WTC11 (cell line): ENCODE measurements at regions not wholly inside any gene's neighbourhood (a gene's known extent, or its start where the extent isn't known, plus 50 kb on each side); places are given as distances from the start of the nearest gene placed in this dataset.

Experiments used
- ATAC-seq: fragments of 200-7000 bp; cut with Tn5 transposase; 2 replicates; pipeline ENCODE4 v1.10.0; 2021; ENCODE audit warnings: mild to moderate bottlenecking, moderate library complexity
- CTCF ChIA-PET: fragments of 300-600 bp; sonication (Branson Sonifier 250); formaldehyde crosslinking; loops from one replicate; lab custom pipeline; 2021; ENCODE audit warnings: antibody characterized with exemption; lab: Charles Lee
- POLR2A ChIA-PET: fragments of 350-600 bp; sonication (Branson Sonifier 250); formaldehyde crosslinking; loops from one replicate; lab custom pipeline; 2021; ENCODE audit warnings: antibody characterized with exemption; lab: Charles Lee
- DNase-seq: peaks from one replicate; pipeline ENCODE4 v3.0.0; 2021; ENCODE audit warnings: low spot score
- H3K27ac Mint-ChIP-seq: 2 replicates; pipeline ENCODE4 v1.8.0; 2021; ENCODE audit warnings: mixed read lengths
- H3K27me3 Mint-ChIP-seq: 2 replicates; pipeline ENCODE4 v1.8.0; 2021; ENCODE audit warnings: low read depth, mild to moderate bottlenecking, moderate library complexity, mixed read lengths
- H3K36me3 Mint-ChIP-seq: 2 replicates; pipeline ENCODE4 v1.8.0; 2021; ENCODE audit warnings: mixed read lengths
- H3K4me1 Mint-ChIP-seq: 2 replicates; pipeline ENCODE4 v1.8.0; 2022; ENCODE audit warnings: mixed read lengths
- H3K4me3 Mint-ChIP-seq: 2 replicates; pipeline ENCODE4 v1.8.0; 2021; ENCODE audit warnings: mild to moderate bottlenecking, moderate library complexity, mixed read lengths
- H3K9me3 Mint-ChIP-seq: 2 replicates; pipeline ENCODE4 v1.8.0; 2021; ENCODE audit warnings: mixed read lengths
- ESRRA ChIP-seq: sonication (generic); formaldehyde crosslinking; IDR thresholded peaks from 2 replicates; pipeline ENCODE4 v1.8.1; 2022; ENCODE audit warnings: mild to moderate bottlenecking, missing genetic modification reagents, borderline replicate concordance
- ETV6 ChIP-seq: sonication (generic); formaldehyde crosslinking; IDR thresholded peaks from 2 replicates; pipeline ENCODE4 v1.8.1; 2022; ENCODE audit warnings: mild to moderate bottlenecking, missing genetic modification reagents
- FOXP1 ChIP-seq: sonication (generic); formaldehyde crosslinking; IDR thresholded peaks from 2 replicates; pipeline ENCODE4 v1.8.0; 2022; ENCODE audit warnings: missing genetic modification reagents, mild to moderate bottlenecking, moderate library complexity, borderline replicate concordance
- MYBL2 ChIP-seq: sonication (generic); formaldehyde crosslinking; IDR thresholded peaks from 2 replicates; pipeline ENCODE4 v1.8.1; 2023; ENCODE audit warnings: mild to moderate bottlenecking, moderate library complexity, missing genetic modification reagents
- NFYB ChIP-seq: sonication (generic); formaldehyde crosslinking; conservative IDR thresholded peaks from 2 replicates; pipeline ENCODE4 v1.8.0; 2022; ENCODE audit warnings: low read depth, missing genetic modification reagents
- SMAD3 ChIP-seq: sonication (generic); formaldehyde crosslinking; IDR thresholded peaks from 2 replicates; pipeline ENCODE4 v1.8.0; 2022; ENCODE audit warnings: missing genetic modification reagents, mild to moderate bottlenecking, borderline replicate concordance
- SOX15 ChIP-seq: fragments of 250-450 bp; sonication (Bioruptor Pico); IDR thresholded peaks from 2 replicates; pipeline ENCODE4 v1.9.0; 2021; ENCODE audit warnings: mild to moderate bottlenecking
- SP1 ChIP-seq: sonication (generic); formaldehyde crosslinking; conservative IDR thresholded peaks from 2 replicates; pipeline ENCODE4 v1.8.1; 2022; ENCODE audit warnings: missing genetic modification reagents
- TEAD4 ChIP-seq: sonication (generic); formaldehyde crosslinking; IDR thresholded peaks from 2 replicates; pipeline ENCODE4 v1.8.0; 2022; ENCODE audit warnings: mild to moderate bottlenecking, missing genetic modification reagents
- TP53 ChIP-seq: sonication (generic); formaldehyde crosslinking; IDR thresholded peaks from 2 replicates; pipeline ENCODE4 v1.8.1; 2023; ENCODE audit warnings: mild to moderate bottlenecking, missing genetic modification reagents
- ZNF219 ChIP-seq: sonication (generic); formaldehyde crosslinking; IDR thresholded peaks from 2 replicates; pipeline ENCODE4 v1.8.0; 2023; ENCODE audit warnings: missing genetic modification reagents, mild to moderate bottlenecking, borderline replicate concordance
- TF ChIP-seq, protein P1 (sequence below): sonication (generic); formaldehyde crosslinking; IDR thresholded peaks from 2 replicates; pipeline ENCODE4 v1.8.0; 2022; ENCODE audit warnings: mild to moderate bottlenecking, missing genetic modification reagents
- TF ChIP-seq, protein P2 (sequence below): sonication (generic); formaldehyde crosslinking; IDR thresholded peaks from 2 replicates; pipeline ENCODE4 v1.8.0; 2023; ENCODE audit warnings: mild to moderate bottlenecking, missing genetic modification reagents
- TF ChIP-seq, protein P3 (sequence below): sonication (generic); formaldehyde crosslinking; IDR thresholded peaks from 2 replicates; pipeline ENCODE4 v1.8.1; 2022; ENCODE audit warnings: mild to moderate bottlenecking, moderate library complexity, missing genetic modification reagents
- TF ChIP-seq, protein P4 (sequence below): fragments of 200-600 bp; IDR thresholded peaks from 2 replicates; pipeline ENCODE4 v1.8.0; 2022; ENCODE audit warnings: antibody characterized with exemption
- TF ChIP-seq, protein P5 (sequence below): sonication (generic); formaldehyde crosslinking; IDR thresholded peaks from 2 replicates; pipeline ENCODE4 v1.8.1; 2022; ENCODE audit warnings: low read depth, missing genetic modification reagents, borderline replicate concordance
- TF ChIP-seq, protein P6 (sequence below): sonication (generic); formaldehyde crosslinking; IDR thresholded peaks from 2 replicates; pipeline ENCODE4 v1.8.0; 2022; ENCODE audit warnings: missing genetic modification reagents

DNA sequence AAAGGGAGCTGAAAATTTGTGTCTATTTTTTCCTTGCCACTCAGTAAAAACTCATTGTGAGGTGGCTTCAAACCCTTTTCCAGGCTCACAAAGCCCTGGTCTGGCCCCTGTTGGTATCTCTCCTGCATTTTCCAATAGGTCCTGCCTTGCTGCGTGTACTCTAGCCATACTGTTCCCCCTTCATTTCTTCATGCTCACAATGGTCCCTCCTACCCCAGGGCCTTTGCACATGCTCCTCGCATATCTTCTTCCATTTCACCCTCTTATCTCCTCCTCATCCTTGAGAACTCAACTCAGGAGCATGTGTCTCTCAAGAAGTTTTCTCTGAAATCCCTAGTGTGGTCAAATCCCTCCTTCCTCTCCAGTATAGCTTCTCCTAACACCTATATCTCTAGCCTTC is 186.6 kb downstream of the MBOAT1 start (continued):
- TF ChIP-seq, protein P1, sequence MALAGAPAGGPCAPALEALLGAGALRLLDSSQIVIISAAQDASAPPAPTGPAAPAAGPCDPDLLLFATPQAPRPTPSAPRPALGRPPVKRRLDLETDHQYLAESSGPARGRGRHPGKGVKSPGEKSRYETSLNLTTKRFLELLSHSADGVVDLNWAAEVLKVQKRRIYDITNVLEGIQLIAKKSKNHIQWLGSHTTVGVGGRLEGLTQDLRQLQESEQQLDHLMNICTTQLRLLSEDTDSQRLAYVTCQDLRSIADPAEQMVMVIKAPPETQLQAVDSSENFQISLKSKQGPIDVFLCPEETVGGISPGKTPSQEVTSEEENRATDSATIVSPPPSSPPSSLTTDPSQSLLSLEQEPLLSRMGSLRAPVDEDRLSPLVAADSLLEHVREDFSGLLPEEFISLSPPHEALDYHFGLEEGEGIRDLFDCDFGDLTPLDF (CRISPR knock-in tag) = no peak

DNA sequence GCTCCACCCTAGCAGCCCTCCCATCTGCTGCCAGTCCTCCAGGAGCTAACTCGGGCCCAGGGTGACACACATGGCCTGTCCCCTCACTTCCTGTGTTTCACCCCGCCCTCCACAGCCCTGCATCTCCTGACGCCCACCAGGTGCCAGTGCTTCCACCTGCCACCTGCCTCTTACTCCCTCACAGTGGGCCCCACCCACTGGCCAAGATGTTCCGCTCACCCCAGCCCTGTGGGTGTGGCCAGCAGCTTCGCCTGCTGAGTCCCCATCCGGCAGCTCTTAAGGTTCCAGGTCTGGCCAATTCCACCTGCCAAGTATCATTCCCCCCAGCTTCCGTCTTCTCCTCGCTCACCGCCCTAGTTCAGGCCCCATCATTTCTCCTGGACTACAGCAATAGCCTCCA is 184.1 kb downstream of the MBOAT1 start:
- H3K9me3 Mint-ChIP-seq = peaks cover 13% of the 10 kb centered on the region
- ATAC-seq = peak; percentile 88
- H3K27ac Mint-ChIP-seq = no peak overlapping the region
- DNase-seq = peak; percentile 32
- TF ChIP-seq ETV6 (no peak), TEAD4 (CRISPR knock-in tag) (no peak), ESRRA (CRISPR knock-in tag) (no peak), TP53 (CRISPR knock-in tag) (no peak), NFYB (CRISPR knock-in tag) (no peak), FOXP1 (CRISPR knock-in tag) (no peak), SP1 (CRISPR knock-in tag) (no peak), ZNF219 (CRISPR knock-in tag) (no peak), SMAD3 (no peak), SOX15 (CRISPR knock-in tag) (no peak), MYBL2 (CRISPR knock-in tag) (no peak)
- TF ChIP-seq, protein P2, sequence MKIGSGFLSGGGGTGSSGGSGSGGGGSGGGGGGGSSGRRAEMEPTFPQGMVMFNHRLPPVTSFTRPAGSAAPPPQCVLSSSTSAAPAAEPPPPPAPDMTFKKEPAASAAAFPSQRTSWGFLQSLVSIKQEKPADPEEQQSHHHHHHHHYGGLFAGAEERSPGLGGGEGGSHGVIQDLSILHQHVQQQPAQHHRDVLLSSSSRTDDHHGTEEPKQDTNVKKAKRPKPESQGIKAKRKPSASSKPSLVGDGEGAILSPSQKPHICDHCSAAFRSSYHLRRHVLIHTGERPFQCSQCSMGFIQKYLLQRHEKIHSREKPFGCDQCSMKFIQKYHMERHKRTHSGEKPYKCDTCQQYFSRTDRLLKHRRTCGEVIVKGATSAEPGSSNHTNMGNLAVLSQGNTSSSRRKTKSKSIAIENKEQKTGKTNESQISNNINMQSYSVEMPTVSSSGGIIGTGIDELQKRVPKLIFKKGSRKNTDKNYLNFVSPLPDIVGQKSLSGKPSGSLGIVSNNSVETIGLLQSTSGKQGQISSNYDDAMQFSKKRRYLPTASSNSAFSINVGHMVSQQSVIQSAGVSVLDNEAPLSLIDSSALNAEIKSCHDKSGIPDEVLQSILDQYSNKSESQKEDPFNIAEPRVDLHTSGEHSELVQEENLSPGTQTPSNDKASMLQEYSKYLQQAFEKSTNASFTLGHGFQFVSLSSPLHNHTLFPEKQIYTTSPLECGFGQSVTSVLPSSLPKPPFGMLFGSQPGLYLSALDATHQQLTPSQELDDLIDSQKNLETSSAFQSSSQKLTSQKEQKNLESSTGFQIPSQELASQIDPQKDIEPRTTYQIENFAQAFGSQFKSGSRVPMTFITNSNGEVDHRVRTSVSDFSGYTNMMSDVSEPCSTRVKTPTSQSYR = no peak
- TF ChIP-seq, protein P3, sequence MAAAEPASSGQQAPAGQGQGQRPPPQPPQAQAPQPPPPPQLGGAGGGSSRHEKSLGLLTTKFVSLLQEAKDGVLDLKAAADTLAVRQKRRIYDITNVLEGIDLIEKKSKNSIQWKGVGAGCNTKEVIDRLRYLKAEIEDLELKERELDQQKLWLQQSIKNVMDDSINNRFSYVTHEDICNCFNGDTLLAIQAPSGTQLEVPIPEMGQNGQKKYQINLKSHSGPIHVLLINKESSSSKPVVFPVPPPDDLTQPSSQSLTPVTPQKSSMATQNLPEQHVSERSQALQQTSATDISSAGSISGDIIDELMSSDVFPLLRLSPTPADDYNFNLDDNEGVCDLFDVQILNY (CRISPR knock-in tag) = no peak
- TF ChIP-seq, protein P4, sequence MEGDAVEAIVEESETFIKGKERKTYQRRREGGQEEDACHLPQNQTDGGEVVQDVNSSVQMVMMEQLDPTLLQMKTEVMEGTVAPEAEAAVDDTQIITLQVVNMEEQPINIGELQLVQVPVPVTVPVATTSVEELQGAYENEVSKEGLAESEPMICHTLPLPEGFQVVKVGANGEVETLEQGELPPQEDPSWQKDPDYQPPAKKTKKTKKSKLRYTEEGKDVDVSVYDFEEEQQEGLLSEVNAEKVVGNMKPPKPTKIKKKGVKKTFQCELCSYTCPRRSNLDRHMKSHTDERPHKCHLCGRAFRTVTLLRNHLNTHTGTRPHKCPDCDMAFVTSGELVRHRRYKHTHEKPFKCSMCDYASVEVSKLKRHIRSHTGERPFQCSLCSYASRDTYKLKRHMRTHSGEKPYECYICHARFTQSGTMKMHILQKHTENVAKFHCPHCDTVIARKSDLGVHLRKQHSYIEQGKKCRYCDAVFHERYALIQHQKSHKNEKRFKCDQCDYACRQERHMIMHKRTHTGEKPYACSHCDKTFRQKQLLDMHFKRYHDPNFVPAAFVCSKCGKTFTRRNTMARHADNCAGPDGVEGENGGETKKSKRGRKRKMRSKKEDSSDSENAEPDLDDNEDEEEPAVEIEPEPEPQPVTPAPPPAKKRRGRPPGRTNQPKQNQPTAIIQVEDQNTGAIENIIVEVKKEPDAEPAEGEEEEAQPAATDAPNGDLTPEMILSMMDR = no peak
- TF ChIP-seq, protein P5, sequence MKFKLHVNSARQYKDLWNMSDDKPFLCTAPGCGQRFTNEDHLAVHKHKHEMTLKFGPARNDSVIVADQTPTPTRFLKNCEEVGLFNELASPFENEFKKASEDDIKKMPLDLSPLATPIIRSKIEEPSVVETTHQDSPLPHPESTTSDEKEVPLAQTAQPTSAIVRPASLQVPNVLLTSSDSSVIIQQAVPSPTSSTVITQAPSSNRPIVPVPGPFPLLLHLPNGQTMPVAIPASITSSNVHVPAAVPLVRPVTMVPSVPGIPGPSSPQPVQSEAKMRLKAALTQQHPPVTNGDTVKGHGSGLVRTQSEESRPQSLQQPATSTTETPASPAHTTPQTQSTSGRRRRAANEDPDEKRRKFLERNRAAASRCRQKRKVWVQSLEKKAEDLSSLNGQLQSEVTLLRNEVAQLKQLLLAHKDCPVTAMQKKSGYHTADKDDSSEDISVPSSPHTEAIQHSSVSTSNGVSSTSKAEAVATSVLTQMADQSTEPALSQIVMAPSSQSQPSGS (CRISPR knock-in tag) = no peak
- TF ChIP-seq, protein P6, sequence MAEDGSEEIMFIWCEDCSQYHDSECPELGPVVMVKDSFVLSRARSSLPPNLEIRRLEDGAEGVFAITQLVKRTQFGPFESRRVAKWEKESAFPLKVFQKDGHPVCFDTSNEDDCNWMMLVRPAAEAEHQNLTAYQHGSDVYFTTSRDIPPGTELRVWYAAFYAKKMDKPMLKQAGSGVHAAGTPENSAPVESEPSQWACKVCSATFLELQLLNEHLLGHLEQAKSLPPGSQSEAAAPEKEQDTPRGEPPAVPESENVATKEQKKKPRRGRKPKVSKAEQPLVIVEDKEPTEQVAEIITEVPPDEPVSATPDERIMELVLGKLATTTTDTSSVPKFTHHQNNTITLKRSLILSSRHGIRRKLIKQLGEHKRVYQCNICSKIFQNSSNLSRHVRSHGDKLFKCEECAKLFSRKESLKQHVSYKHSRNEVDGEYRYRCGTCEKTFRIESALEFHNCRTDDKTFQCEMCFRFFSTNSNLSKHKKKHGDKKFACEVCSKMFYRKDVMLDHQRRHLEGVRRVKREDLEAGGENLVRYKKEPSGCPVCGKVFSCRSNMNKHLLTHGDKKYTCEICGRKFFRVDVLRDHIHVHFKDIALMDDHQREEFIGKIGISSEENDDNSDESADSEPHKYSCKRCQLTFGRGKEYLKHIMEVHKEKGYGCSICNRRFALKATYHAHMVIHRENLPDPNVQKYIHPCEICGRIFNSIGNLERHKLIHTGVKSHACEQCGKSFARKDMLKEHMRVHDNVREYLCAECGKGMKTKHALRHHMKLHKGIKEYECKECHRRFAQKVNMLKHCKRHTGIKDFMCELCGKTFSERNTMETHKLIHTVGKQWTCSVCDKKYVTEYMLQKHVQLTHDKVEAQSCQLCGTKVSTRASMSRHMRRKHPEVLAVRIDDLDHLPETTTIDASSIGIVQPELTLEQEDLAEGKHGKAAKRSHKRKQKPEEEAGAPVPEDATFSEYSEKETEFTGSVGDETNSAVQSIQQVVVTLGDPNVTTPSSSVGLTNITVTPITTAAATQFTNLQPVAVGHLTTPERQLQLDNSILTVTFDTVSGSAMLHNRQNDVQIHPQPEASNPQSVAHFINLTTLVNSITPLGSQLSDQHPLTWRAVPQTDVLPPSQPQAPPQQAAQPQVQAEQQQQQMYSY (CRISPR knock-in tag) = no peak
- peaks cover 4% of the 10 kb centered on the region; the same call in 1 of the 2 replicates for H3K36me3 Mint-ChIP-seq
- ChIA-PET POLR2A (interaction anchor here (0.7 kb wide), 1 partner anchor 18 kb away, joined by 3 read pairs; no protein-coding TSS in a partner anchor), CTCF (interaction anchor here (0.6 kb wide), 1 partner anchor 29 kb away, joined by 3 read pairs; no protein-coding TSS in a partner anchor)
- H3K27me3 Mint-ChIP-seq = no peaks in the 10 kb centered on the region; the same call in 1 of the 2 replicates
- no peak overlapping the region for H3K4me3 Mint-ChIP-seq
- H3K4me1 Mint-ChIP-seq = peaks cover 10% of the 10 kb centered on the region
